Peyer's patch (tissue), 4 donors: ENCODE measurements at regions not wholly inside any gene's neighbourhood (a gene's known extent, or its start where the extent isn't known, plus 50 kb on each side); places are given as distances from the start of the nearest gene placed in this dataset.

Source experiments
- POLR2A ChIP-seq, 2 donors: fragments of 450-650 bp; IDR thresholded peaks; one replicate each; pipeline ENCODE4 v1.5.1; 2017; ENCODE audit warnings: antibody characterized with exemption in 2 of 2, mild to moderate bottlenecking in 2 of 2, moderate library complexity in 2 of 2
- TF ChIP-seq, protein P1 (sequence below), 6 experiments: fragments of 450-650 bp in 4 of 6; fragments of 200-600 bp in 2 of 6; sonication (generic) in 1 of 6; IDR thresholded peaks; one replicate each; pipeline ENCODE4 v1.5.1; 2017 to 2019; ENCODE audit warnings: antibody characterized with exemption in 6 of 6, mild to moderate bottlenecking in 3 of 6, moderate library complexity in 1 of 6

DNA sequence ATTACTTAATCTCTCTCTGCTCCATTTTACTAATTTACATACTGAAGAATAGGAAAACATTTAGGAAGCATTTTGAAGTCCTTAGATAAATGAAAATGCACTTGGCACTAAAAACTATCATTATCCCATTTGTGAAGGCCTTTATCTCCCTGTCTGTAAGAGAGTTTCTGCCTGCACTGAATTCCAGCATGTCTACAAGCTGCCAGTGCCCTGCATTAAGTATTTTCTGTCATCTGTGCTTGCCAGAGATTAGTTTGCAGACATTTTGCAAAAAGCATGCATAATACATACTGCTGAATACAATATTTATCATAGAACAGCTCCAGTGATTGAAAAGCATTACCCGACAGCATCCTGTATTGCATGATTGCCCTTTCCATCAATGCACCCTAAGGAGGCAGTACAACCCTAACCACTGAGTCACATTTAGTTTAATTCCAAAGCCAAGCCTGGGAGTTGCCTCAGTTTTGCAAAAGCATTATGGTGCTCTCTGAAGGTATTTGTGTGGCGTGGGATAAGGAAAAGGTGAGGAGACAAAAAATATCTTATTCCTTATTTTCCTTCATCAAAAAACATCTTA lies 280.2 kb upstream of the TOM1L1 start:
- TF ChIP-seq, protein P1, sequence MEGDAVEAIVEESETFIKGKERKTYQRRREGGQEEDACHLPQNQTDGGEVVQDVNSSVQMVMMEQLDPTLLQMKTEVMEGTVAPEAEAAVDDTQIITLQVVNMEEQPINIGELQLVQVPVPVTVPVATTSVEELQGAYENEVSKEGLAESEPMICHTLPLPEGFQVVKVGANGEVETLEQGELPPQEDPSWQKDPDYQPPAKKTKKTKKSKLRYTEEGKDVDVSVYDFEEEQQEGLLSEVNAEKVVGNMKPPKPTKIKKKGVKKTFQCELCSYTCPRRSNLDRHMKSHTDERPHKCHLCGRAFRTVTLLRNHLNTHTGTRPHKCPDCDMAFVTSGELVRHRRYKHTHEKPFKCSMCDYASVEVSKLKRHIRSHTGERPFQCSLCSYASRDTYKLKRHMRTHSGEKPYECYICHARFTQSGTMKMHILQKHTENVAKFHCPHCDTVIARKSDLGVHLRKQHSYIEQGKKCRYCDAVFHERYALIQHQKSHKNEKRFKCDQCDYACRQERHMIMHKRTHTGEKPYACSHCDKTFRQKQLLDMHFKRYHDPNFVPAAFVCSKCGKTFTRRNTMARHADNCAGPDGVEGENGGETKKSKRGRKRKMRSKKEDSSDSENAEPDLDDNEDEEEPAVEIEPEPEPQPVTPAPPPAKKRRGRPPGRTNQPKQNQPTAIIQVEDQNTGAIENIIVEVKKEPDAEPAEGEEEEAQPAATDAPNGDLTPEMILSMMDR (IDR thresholded peaks at IDR 0.05): no peak
- TF ChIP-seq POLR2A (IDR thresholded peaks at IDR 0.05): no peak
